Ovary (tissue), 7 donors: ENCODE measurements at regions not wholly inside any gene's neighbourhood (a gene's known extent, or its start where the extent isn't known, plus 50 kb on each side); places are given as distances from the start of the nearest gene placed in this dataset. TPM values are rescaled to one million over a fixed set of nuclear protein-coding genes. Genes with fewer than 3 reads are reported as not detected.

Experiments used
- DNase-seq, 5 donors: peaks; one replicate each; pipeline ENCODE4 v3.0.0-alpha.2; 2019 to 2020
- H3K27ac ChIP-seq, 2 donors: fragments of 200-600 bp; one replicate each; pipeline versions ENCODE4 v1.5.1 to v1.8.0; 2019 to 2022
- H3K27me3 ChIP-seq: fragments of 200-600 bp; one replicate; pipeline ENCODE4 v1.8.0; 2022
- H3K36me3 ChIP-seq: fragments of 200-600 bp; sonication (generic); one replicate; pipeline ENCODE4 v1.5.1; 2019
- H3K4me1 ChIP-seq: one replicate; pipeline ENCODE4 v1.8.1; 2013; ENCODE audit warnings: mild to moderate bottlenecking, moderate library complexity; ENCODE audit not compliant: insufficient read depth
- H3K4me3 ChIP-seq: fragments of 200-600 bp; sonication (generic); one replicate; pipeline ENCODE4 v1.5.1; 2017
- H3K9me3 ChIP-seq, 2 donors: fragments of 200-600 bp in 1 of 2; sonication (generic) in 1 of 2; one replicate each; pipeline versions ENCODE4 v1.5.1 to v1.8.1; 2013 to 2019; ENCODE audit warnings: mild to moderate bottlenecking in 1 of 2, moderate library complexity in 1 of 2
- EP300 ChIP-seq: sonication (generic); formaldehyde crosslinking; IDR thresholded peaks from one replicate; pipeline ENCODE4 v1.6.1; 2017; ENCODE audit warnings: antibody characterized with exemption
- POLR2A ChIP-seq: fragments of 450-650 bp; IDR thresholded peaks from one replicate; pipeline ENCODE4 v1.6.1; 2017; ENCODE audit warnings: antibody characterized with exemption, mild to moderate bottlenecking, moderate library complexity
- whole genome bisulfite sequencing, 3 donors: extraction: QIAGEN DNeasy Blood & Tissue Kit in 1 of 3; methylation state at CpG; one replicate each; pipeline versions ENCODE4 v1.1.5 to v1.1.7; 2013 to 2017; 5-methylcytosine and 5-hydroxymethylcytosine counted together
- intact Hi-C, 4 donors: fragments of 100-400 bp; cut with DNase I; formaldehyde crosslinking; loops; one replicate each; pipeline versions ENCODE4 v1.11.0 to v1.15.1; 2022 to 2023
- small RNA-seq: library from RNA; depleted of rRNA; stranded (forward); fragments of <200 nt; gene quantifications from one replicate; pipeline ENCODE3, GENCODE V24; 2016
- TF ChIP-seq, protein P1 (sequence below), 3 donors: fragments of 450-650 bp in 2 of 3; fragments of 200-600 bp in 1 of 3; IDR thresholded peaks; one replicate each; pipeline versions ENCODE4 v1.5.1 to v1.8.0; 2016 to 2022; ENCODE audit warnings: antibody characterized with exemption in 3 of 3, mild to moderate bottlenecking in 1 of 3
- donor health status: DM: no; HTN: no; CAD: no; lungs with moderate emphysema.
- donor health status: DM: no; HTN: no; CAD: no.
- donor health status: Bipolar disorder and iron deficiency.
- donor health status: DM: no; HTN: no; CAD: no.
- donor health status: DM: yes; HTN: yes; CAD: no.

DNA sequence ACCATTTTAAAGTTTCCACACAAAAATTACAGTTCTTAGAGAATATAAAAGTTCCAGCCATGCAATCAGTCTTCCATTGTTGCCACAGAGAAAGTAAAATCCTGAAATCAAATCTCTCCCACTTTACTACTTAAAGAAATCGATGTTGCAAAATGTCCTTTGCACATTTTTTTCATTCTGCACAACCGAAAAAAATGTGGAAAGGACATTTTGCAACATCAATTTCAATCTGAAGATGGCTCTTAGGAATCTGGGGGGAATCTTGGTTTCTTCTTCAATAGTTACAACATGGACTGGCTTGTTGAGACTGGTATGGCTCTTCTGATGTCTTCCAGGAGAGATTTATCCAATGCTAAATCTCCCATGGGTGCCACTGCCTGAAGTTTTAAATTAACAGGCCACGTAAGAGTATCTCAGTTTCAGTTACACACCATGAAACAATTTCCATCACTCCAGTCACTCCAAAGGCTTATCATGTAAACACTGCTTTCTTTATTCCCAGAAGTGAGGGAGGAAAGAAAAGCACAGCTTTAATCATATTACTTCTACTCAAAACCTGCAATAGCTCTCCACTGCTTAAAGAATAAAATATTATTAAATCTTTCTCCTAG is 55.8 kb upstream of the CTNNB1 start:
- Histone ChIP-seq H3K27ac (no peak overlapping the region), H3K9me3 (no peaks in the 10 kb centered on the region), H3K36me3 (no peaks in the 10 kb centered on the region), H3K27me3 (no peaks in the 10 kb centered on the region), H3K4me1 (no peaks in the 10 kb centered on the region), H3K4me3 (no peak overlapping the region)
- intact Hi-C loops = no loop called here
- TF ChIP-seq POLR2A (no peak), EP300 (no peak)
- TF ChIP-seq, protein P1, sequence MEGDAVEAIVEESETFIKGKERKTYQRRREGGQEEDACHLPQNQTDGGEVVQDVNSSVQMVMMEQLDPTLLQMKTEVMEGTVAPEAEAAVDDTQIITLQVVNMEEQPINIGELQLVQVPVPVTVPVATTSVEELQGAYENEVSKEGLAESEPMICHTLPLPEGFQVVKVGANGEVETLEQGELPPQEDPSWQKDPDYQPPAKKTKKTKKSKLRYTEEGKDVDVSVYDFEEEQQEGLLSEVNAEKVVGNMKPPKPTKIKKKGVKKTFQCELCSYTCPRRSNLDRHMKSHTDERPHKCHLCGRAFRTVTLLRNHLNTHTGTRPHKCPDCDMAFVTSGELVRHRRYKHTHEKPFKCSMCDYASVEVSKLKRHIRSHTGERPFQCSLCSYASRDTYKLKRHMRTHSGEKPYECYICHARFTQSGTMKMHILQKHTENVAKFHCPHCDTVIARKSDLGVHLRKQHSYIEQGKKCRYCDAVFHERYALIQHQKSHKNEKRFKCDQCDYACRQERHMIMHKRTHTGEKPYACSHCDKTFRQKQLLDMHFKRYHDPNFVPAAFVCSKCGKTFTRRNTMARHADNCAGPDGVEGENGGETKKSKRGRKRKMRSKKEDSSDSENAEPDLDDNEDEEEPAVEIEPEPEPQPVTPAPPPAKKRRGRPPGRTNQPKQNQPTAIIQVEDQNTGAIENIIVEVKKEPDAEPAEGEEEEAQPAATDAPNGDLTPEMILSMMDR (IDR thresholded peaks at IDR 0.05) = no peak
- 74 to 85% (median 82%) methylated on average over 3 of the region's 3 CpGs for WGBS, 3 donors
- DNase-seq = no peak

DNA sequence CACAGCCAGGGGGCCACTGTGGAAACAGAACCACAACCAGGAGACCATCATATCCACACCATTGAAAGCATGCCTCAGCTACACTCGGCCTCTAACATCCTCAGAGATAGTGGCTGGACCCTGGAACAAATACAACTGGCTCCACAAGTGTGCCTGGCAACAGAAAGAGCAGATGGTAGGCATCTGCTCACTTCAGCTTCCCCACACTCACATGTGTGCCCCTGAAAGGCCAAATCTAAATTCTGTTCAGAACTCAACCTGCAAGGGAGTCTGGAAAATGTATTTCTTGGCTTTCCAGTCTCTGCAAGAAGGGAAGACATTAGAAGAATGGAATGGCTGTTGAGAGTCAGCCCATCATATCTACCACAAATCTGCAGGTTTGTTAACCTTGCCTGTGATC is 54.7 kb upstream of the CTNNB1 start:
- no peak for DNase-seq
- WGBS, 3 donors = 34 to 64% (median 41%) methylated on average over 1 of the region's 1 CpG
- no peaks in the 10 kb centered on the region for H3K4me1 ChIP-seq

DNA sequence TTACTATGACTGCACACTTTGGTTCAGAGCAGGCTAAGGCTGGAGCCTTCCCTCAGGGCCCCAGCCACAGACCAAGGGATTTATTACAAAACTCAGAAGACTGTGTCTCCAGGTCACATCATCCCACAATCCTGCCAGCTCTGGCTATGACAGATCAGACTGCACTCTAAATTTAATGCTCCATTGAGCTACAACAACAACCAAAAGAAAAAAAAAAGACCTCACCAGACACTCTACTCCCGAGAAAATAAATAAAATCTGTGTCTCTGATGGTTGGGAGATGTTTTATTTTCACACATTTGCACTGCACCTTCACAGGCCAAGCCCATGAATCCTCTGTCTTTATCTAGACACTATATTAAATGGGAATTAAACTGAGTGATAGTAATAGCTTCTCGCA is 50.8 kb upstream of the CTNNB1 start:
- H3K27me3 ChIP-seq = no peaks in the 10 kb centered on the region
- no peak overlapping the region for H3K4me3 ChIP-seq
- H3K27ac ChIP-seq = no peak overlapping the region
- no peaks in the 10 kb centered on the region for H3K36me3 ChIP-seq
- WGBS, 3 donors = 68 to 88% (median 77%) methylated on average over 2 of the region's 2 CpGs
- no peaks in the 10 kb centered on the region for H3K4me1 ChIP-seq
- no peaks in the 10 kb centered on the region for H3K9me3 ChIP-seq
- intact Hi-C loops = no loop called here
- DNase-seq = no peak
- TF ChIP-seq POLR2A (no peak), EP300 (no peak)
- TF ChIP-seq, protein P1 (IDR thresholded peaks at IDR 0.05) = no peak

More for the DNA sequence above, 54.7 kb upstream of the CTNNB1 start:
- Histone ChIP-seq H3K4me3 (no peak overlapping the region), H3K36me3 (no peaks in the 10 kb centered on the region), H3K27me3 (no peaks in the 10 kb centered on the region), H3K27ac (no peak overlapping the region), H3K9me3 (no peaks in the 10 kb centered on the region)
- intact Hi-C loops = no loop called here
- TF ChIP-seq POLR2A (no peak), EP300 (no peak)
- TF ChIP-seq, protein P1 (IDR thresholded peaks at IDR 0.05) = no peak

DNA sequence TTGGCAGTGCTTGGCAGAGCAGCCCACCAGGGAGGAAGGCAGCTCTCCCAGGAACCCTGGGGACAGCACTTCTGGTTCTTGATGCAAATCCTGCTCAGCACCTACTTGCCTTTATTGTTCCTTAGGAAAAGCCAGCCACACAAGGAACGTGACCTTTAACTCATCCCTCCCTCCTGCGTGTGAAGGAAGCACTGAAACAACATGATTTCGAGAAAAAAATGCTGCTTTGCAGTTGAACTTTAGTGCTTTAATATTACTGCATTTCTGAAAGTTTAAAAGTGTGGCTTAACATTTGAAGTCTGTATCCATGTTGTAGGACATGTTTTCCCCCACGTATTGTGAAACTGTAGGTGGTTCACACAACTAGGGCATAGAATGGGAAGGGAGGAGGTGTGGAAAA is 50.4 kb upstream of the CTNNB1 start:
- no peaks in the 10 kb centered on the region for H3K36me3 ChIP-seq
- H3K27me3 ChIP-seq = no peaks in the 10 kb centered on the region
- H3K27ac ChIP-seq = no peak overlapping the region
- TF ChIP-seq, protein P1 (IDR thresholded peaks at IDR 0.05) = no peak
- TF ChIP-seq EP300 (no peak), POLR2A (no peak)
- DNase-seq = no peak
- H3K9me3 ChIP-seq = no peaks in the 10 kb centered on the region
- intact Hi-C loops = no loop called here
- H3K4me3 ChIP-seq = no peak overlapping the region
- 56 to 60% (median 56%) methylated on average over 4 of the region's 4 CpGs for WGBS, 3 donors
- no peaks in the 10 kb centered on the region for H3K4me1 ChIP-seq

Small RNA genes lying in the stretch of these regions (small RNA-seq; reads per million reads assigned to genes)
- not detected for gene AC099560.2
- not detected for gene HMGN2P24
